Right forelimb (tissue), 1 donor: ENCODE measurements at regions not wholly inside any gene's neighbourhood (a gene's known extent, or its start where the extent isn't known, plus 50 kb on each side); places are given as distances from the start of the nearest gene placed in this dataset.

Source experiments
- DNase-seq: peaks from one replicate; pipeline ENCODE4 v3.0.0-alpha.2; 2018

- DNase-seq, result no peak
Observed at GRCh38 chr3:64306745-64307144, 81.5 kb upstream of the PRICKLE2 start.

- no peak for DNase-seq
Observed at GRCh38 chr3:64305731-64306130, 80.5 kb upstream of the PRICKLE2 start.

- DNase-seq, result no peak
Observed at GRCh38 chr3:64304828-64305410, 79.7 kb upstream of the PRICKLE2 start.

GRCh38 chr3:64303881-64304280 is 78.6 kb upstream of the PRICKLE2 start:
- DNase-seq, result no peak

GRCh38 chr3:64303401-64303800 is 78.1 kb upstream of the PRICKLE2 start:
- DNase-seq, result no peak

- no peak for DNase-seq
Observed at GRCh38 chr3:64301476-64301875, 76.2 kb upstream of the PRICKLE2 start.

- no peak for DNase-seq
Observed at GRCh38 chr3:64300790-64301423, 75.6 kb upstream of the PRICKLE2 start.

GRCh38 chr3:64299206-64299605 is 73.9 kb upstream of the PRICKLE2 start:
- DNase-seq, result no peak

- no peak for DNase-seq
Observed at GRCh38 chr3:64297563-64297962, 72.3 kb upstream of the PRICKLE2 start.

GRCh38 chr3:64295594-64295993 is 70.3 kb upstream of the PRICKLE2 start:
- DNase-seq, result no peak

- no peak for DNase-seq
Observed at GRCh38 chr3:64294771-64295170, 69.5 kb upstream of the PRICKLE2 start.

GRCh38 chr3:64293121-64293520 is 67.9 kb upstream of the PRICKLE2 start:
- no peak for DNase-seq

GRCh38 chr3:64291956-64292355 is 66.7 kb upstream of the PRICKLE2 start:
- DNase-seq, result no peak

GRCh38 chr3:64291345-64291744 is 66.1 kb upstream of the PRICKLE2 start:
- DNase-seq, result no peak

- DNase-seq, result no peak
Observed at GRCh38 chr3:64290864-64291263, 65.6 kb upstream of the PRICKLE2 start.

- DNase-seq, result no peak
Observed at GRCh38 chr3:64290161-64290560, 64.9 kb upstream of the PRICKLE2 start.

- DNase-seq, result no peak
Observed at GRCh38 chr3:64289622-64290021, 64.4 kb upstream of the PRICKLE2 start.

- DNase-seq, result no peak
Observed at GRCh38 chr3:64278625-64279024, 53.4 kb upstream of the PRICKLE2 start.

GRCh38 chr3:64276131-64276530 is 50.9 kb upstream of the PRICKLE2 start:
- no peak for DNase-seq
